Type B pancreatic cell (in vitro differentiated cells): ENCODE measurements at regions not wholly inside any gene's neighbourhood (a gene's known extent, or its start where the extent isn't known, plus 50 kb on each side); places are given as distances from the start of the nearest gene placed in this dataset.

Experiments
- DNase-seq: peaks from one replicate; pipeline ENCODE4 v3.0.0; 2021; ENCODE audit warnings: mixed read lengths; ENCODE audit not compliant: unreplicated experiment; ENCODE audit errors: extremely low spot score
- H3K27ac Mint-ChIP-seq: 2 replicates; pipeline ENCODE4 v1.8.0; 2021; ENCODE audit warnings: mild to moderate bottlenecking, mixed read lengths
- H3K27me3 Mint-ChIP-seq: 2 replicates; pipeline ENCODE4 v1.8.0; 2021; ENCODE audit warnings: mixed read lengths
- H3K36me3 Mint-ChIP-seq: 2 replicates; pipeline ENCODE4 v1.8.0; 2021; ENCODE audit warnings: mixed read lengths
- H3K4me1 Mint-ChIP-seq: one replicate; pipeline ENCODE4 v1.8.0; 2021; ENCODE audit warnings: mixed read lengths; ENCODE audit not compliant: unreplicated experiment
- H3K4me3 Mint-ChIP-seq: 2 replicates; pipeline ENCODE4 v1.8.0; 2021; ENCODE audit warnings: mild to moderate bottlenecking, mixed read lengths
- H3K9me3 Mint-ChIP-seq: 2 replicates; pipeline ENCODE4 v1.8.0; 2021; ENCODE audit warnings: mixed read lengths
- CTCF ChIP-seq: fragments of 200-600 bp; sonication (generic); conservative IDR thresholded peaks from 2 replicates; pipeline ENCODE4 v1.5.0; 2021; ENCODE audit warnings: antibody characterized with exemption, mild to moderate bottlenecking

GRCh38 chr18:40607542-40608148, 1347.4 kb upstream of the PIK3C3 start:
- Mint-ChIP-seq H3K36me3 (no peaks in the 10 kb centered on the region), H3K4me3 (no peak overlapping the region), H3K27me3 (no peaks in the 10 kb centered on the region), H3K4me1 (no peaks in the 10 kb centered on the region), H3K9me3 (no peaks in the 10 kb centered on the region), H3K27ac (no peak overlapping the region)
- TF ChIP-seq CTCF, result no peak
- no peak for DNase-seq

DNA sequence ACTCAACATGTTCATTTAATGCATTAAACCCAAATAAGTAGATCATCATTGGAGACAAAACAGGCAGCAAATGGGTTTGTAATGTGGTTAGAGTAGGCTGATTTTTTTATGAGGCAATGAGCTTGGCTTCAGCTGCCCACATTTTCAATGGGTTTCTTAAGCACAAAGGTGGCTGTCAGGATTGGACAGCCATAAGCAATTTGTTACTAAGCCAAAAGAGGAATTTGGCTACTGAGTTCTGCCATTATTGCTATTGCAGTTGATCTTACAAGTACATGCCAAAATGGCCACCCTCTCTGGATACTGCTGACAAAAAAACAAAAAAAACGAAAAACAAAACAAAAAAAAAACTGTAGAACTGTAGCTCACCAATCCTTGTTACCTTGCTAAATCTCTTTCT, 1348.0 kb upstream of the PIK3C3 start:
- Mint-ChIP-seq H3K27ac (no peak overlapping the region), H3K4me3 (no peak overlapping the region), H3K4me1 (no peaks in the 10 kb centered on the region), H3K9me3 (no peaks in the 10 kb centered on the region), H3K27me3 (no peaks in the 10 kb centered on the region), H3K36me3 (no peaks in the 10 kb centered on the region)
- no peak for DNase-seq
- no peak for TF ChIP-seq CTCF

- no peaks in the 10 kb centered on the region for H3K36me3 Mint-ChIP-seq
- no peak for DNase-seq
- no peak overlapping the region for H3K4me3 Mint-ChIP-seq
- H3K27me3 Mint-ChIP-seq, result no peaks in the 10 kb centered on the region
- H3K4me1 Mint-ChIP-seq, result no peaks in the 10 kb centered on the region
- no peak for TF ChIP-seq CTCF
- peaks cover 5% of the 10 kb centered on the region for H3K9me3 Mint-ChIP-seq
- H3K27ac Mint-ChIP-seq, result no peak overlapping the region
Measured at GRCh38 chr18:40583671-40584070, 1371.4 kb upstream of the PIK3C3 start.

- Mint-ChIP-seq H3K9me3 (peaks cover 2% of the 10 kb centered on the region), H3K4me3 (no peak overlapping the region)
Measured at GRCh38 chr18:40582105-40582504, 1372.9 kb upstream of the PIK3C3 start.

GRCh38 chr18:40577981-40578365, 1377.1 kb upstream of the PIK3C3 start:
- Mint-ChIP-seq H3K4me1 (no peaks in the 10 kb centered on the region), H3K4me3 (no peak overlapping the region), H3K27me3 (no peaks in the 10 kb centered on the region), H3K36me3 (no peaks in the 10 kb centered on the region), H3K9me3 (no peaks in the 10 kb centered on the region), H3K27ac (no peak overlapping the region)
- TF ChIP-seq CTCF, result no peak
- DNase-seq, result no peak

More at GRCh38 chr18:40582105-40582504, 1372.9 kb upstream of the PIK3C3 start:
- no peaks in the 10 kb centered on the region for H3K36me3 Mint-ChIP-seq
- no peaks in the 10 kb centered on the region for H3K27me3 Mint-ChIP-seq
- TF ChIP-seq CTCF, result peak; percentile 56
- no peaks in the 10 kb centered on the region for H3K4me1 Mint-ChIP-seq
- no peak for DNase-seq
- no peak overlapping the region for H3K27ac Mint-ChIP-seq
